GM23338 (cell line): ENCODE measurements at regions not wholly inside any gene's neighbourhood (a gene's known extent, or its start where the extent isn't known, plus 50 kb on each side); places are given as distances from the start of the nearest gene placed in this dataset.
A peak's percentile ranks its signal among the peaks of the same experiment; 100 is the strongest.

Source experiments
- ATAC-seq: fragments of 200-7000 bp; cut with Tn5 transposase; 3 replicates; pipeline ENCODE4 v1.9.1; 2020
- DNase-seq: peaks from one replicate; pipeline ENCODE4 v3.0.0-alpha.2; 2015; ENCODE audit warnings: low spot score
- H2AFZ ChIP-seq: fragments of 200-600 bp; sonication (generic); 2 replicates; pipeline ENCODE4 v1.8.0; 2016; ENCODE audit warnings: antibody characterized with exemption, mild to moderate bottlenecking, moderate library complexity
- H3F3A ChIP-seq: fragments of 200-600 bp; sonication (generic); replicated peaks from 2 replicates; pipeline ENCODE4 v1.8.0; 2017; ENCODE audit warnings: antibody characterized with exemption, mixed run types, low read depth
- H3K27ac ChIP-seq: fragments of 200-600 bp; sonication (generic); 2 replicates; pipeline ENCODE4 v1.6.1; 2016; ENCODE audit warnings: low read depth
- H3K27me3 ChIP-seq: fragments of 200-600 bp; sonication (generic); 2 replicates; pipeline ENCODE4 v1.8.0; 2016; ENCODE audit warnings: mild to moderate bottlenecking, mixed run types, moderate library complexity; ENCODE audit not compliant: insufficient read depth
- H3K36me3 ChIP-seq: fragments of 200-600 bp; sonication (generic); 2 replicates; pipeline ENCODE4 v1.8.0; 2016; ENCODE audit warnings: mild to moderate bottlenecking; ENCODE audit not compliant: insufficient read depth
- H3K4me1 ChIP-seq: fragments of 200-600 bp; sonication (generic); 2 replicates; pipeline ENCODE4 v1.8.0; 2016; ENCODE audit warnings: mild to moderate bottlenecking, moderate library complexity; ENCODE audit not compliant: insufficient read depth
- H3K4me2 ChIP-seq: fragments of 200-600 bp; sonication (generic); 2 replicates; pipeline ENCODE4 v1.7.1; 2017; ENCODE audit warnings: mixed run types
- H3K4me3 ChIP-seq: fragments of 200-600 bp; sonication (generic); 2 replicates; pipeline ENCODE4 v1.6.1; 2016; ENCODE audit warnings: mixed run types
- H3K79me2 ChIP-seq: fragments of 200-600 bp; sonication (generic); replicated peaks from 2 replicates; pipeline ENCODE4 v1.8.0; 2017; ENCODE audit warnings: mild to moderate bottlenecking; ENCODE audit not compliant: insufficient read depth
- H3K9me2 ChIP-seq: fragments of 200-600 bp; sonication (generic); 2 replicates; pipeline ENCODE4 v1.8.0; 2017; ENCODE audit not compliant: insufficient read depth
- H4K20me1 ChIP-seq: fragments of 200-600 bp; sonication (generic); replicated peaks from 2 replicates; pipeline ENCODE4 v1.8.0; 2017; ENCODE audit warnings: mild to moderate bottlenecking; ENCODE audit not compliant: insufficient read depth
- H3K27ac Mint-ChIP-seq: 2 replicates; pipeline ENCODE4 v1.8.0; 2020; ENCODE audit warnings: inconsistent platforms, mild to moderate bottlenecking, moderate library complexity, mixed read lengths
- H3K27me3 Mint-ChIP-seq: 3 replicates; pipeline ENCODE4 v1.8.0; 2022; ENCODE audit warnings: low read depth, mild to moderate bottlenecking, moderate library complexity, mixed read lengths, inconsistent platforms; ENCODE audit not compliant: insufficient read depth, poor library complexity
- H3K36me3 Mint-ChIP-seq: 3 replicates; pipeline ENCODE4 v1.8.0; 2021; ENCODE audit warnings: low read depth, mild to moderate bottlenecking, inconsistent platforms, moderate library complexity, mixed read lengths
- H3K4me1 Mint-ChIP-seq: 3 replicates; pipeline ENCODE4 v1.8.0; 2020; ENCODE audit warnings: mild to moderate bottlenecking, inconsistent platforms, mixed read lengths
- H3K4me3 Mint-ChIP-seq: 3 replicates; pipeline ENCODE4 v1.8.0; 2021; ENCODE audit warnings: moderate library complexity, mild to moderate bottlenecking, inconsistent platforms, mixed read lengths
- H3K9me3 Mint-ChIP-seq: 3 replicates; pipeline ENCODE4 v1.8.0; 2020; ENCODE audit warnings: moderate library complexity, mild to moderate bottlenecking, inconsistent platforms, mixed read lengths
- CREB1 ChIP-seq: fragments of 250-450 bp; sonication (Bioruptor Pico); IDR thresholded peaks from 2 replicates; pipeline ENCODE4 v1.5.0; 2020; ENCODE audit warnings: low read depth, mild to moderate bottlenecking, moderate library complexity
- CTCF ChIP-seq, 2 experiments: fragments of 200-600 bp in 1 of 2; sonication (generic) in 1 of 2; conservative IDR thresholded peaks; 2 replicates each; pipeline versions ENCODE4 v1.5.1 to v1.6.1; 2016 to 2017; ENCODE audit warnings: antibody characterized with exemption in 2 of 2, low read depth in 2 of 2, mild to moderate bottlenecking in 2 of 2, moderate library complexity in 1 of 2
- ETS1 ChIP-seq: IDR thresholded peaks from 2 replicates; pipeline ENCODE4 v1.6.1; 2016; ENCODE audit warnings: antibody characterized with exemption
- EZH2 ChIP-seq: fragments of 200-600 bp; sonication (generic); IDR thresholded peaks from one replicate; pipeline ENCODE4 v1.8.0; 2017; ENCODE audit warnings: antibody characterized with exemption, mild to moderate bottlenecking, low read depth; ENCODE audit not compliant: unreplicated experiment
- EZH2phosphoT487 ChIP-seq: fragments of 200-600 bp; sonication (generic); IDR thresholded peaks from one replicate; pipeline ENCODE4 v1.8.1; 2018; ENCODE audit warnings: antibody characterized with exemption; ENCODE audit not compliant: unreplicated experiment
- JUNB ChIP-seq: IDR thresholded peaks from one replicate; pipeline ENCODE4 v1.6.1; 2016; ENCODE audit warnings: antibody characterized with exemption; ENCODE audit not compliant: unreplicated experiment
- NANOG ChIP-seq: IDR thresholded peaks from 2 replicates; pipeline ENCODE4 v1.6.1; 2016; ENCODE audit warnings: antibody characterized with exemption, borderline replicate concordance
- POLR2AphosphoS5 ChIP-seq: IDR thresholded peaks from 2 replicates; pipeline ENCODE4 v1.6.1; 2016; ENCODE audit warnings: antibody characterized with exemption, low read depth
- REST ChIP-seq: IDR thresholded peaks from one replicate; pipeline ENCODE4 v1.6.1; 2018; ENCODE audit warnings: antibody characterized with exemption; ENCODE audit not compliant: unreplicated experiment
- STAT1 ChIP-seq: IDR thresholded peaks from one replicate; pipeline ENCODE4 v1.6.1; 2016; ENCODE audit warnings: antibody characterized with exemption; ENCODE audit not compliant: unreplicated experiment
- ZNF114 ChIP-seq: fragments of 250-450 bp; sonication (Bioruptor Pico); IDR thresholded peaks from 2 replicates; pipeline ENCODE4 v1.5.0; 2020; ENCODE audit warnings: mild to moderate bottlenecking, moderate library complexity
- ZNF331 ChIP-seq: fragments of 250-450 bp; sonication (Bioruptor Pico); IDR thresholded peaks from 2 replicates; pipeline ENCODE4 v1.5.0; 2020; ENCODE audit warnings: low read depth, mild to moderate bottlenecking, moderate library complexity
- ZNF462 ChIP-seq: fragments of 250-450 bp; sonication (Bioruptor Pico); IDR thresholded peaks from 2 replicates; pipeline ENCODE4 v1.5.0; 2020; ENCODE audit warnings: mild to moderate bottlenecking, moderate library complexity

GRCh38 chr6:164532198-164533044, 777.0 kb downstream of the C6orf118 start:
- no peaks in the 10 kb centered on the region for H3K36me3 ChIP-seq
- Mint-ChIP-seq H3K27ac (no peak overlapping the region), H3K4me3 (no peak overlapping the region), H3K9me3 (peaks cover 3% of the 10 kb centered on the region; the same call in 1 of the 3 replicates), H3K4me1 (peaks cover 11% of the 10 kb centered on the region), H3K36me3 (no peaks in the 10 kb centered on the region; the same call in 2 of the 3 replicates), H3K27me3 (no peaks in the 10 kb centered on the region)
- no peaks in the 10 kb centered on the region for H3K9me2 ChIP-seq
- peaks cover 7% of the 10 kb centered on the region; the same call in 1 of the 2 replicates for H3K4me1 ChIP-seq
- no peak overlapping the region for H3K27ac ChIP-seq
- no peak for TF ChIP-seq ZNF331
- no peak for TF ChIP-seq REST
- TF ChIP-seq ETS1, result no peak
- no peak for TF ChIP-seq ZNF114 (CRISPR knock-in tag)
- TF ChIP-seq EZH2, result no peak
- TF ChIP-seq EZH2phosphoT487, result no peak
- no peak for TF ChIP-seq POLR2AphosphoS5
- no peak for TF ChIP-seq JUNB
- no peak for TF ChIP-seq STAT1
- TF ChIP-seq NANOG, result no peak
- no peak for TF ChIP-seq CREB1 (CRISPR knock-in tag)
- no peak for TF ChIP-seq CTCF (conservative IDR thresholded peaks at IDR 0.05; ENCODE audit: low read depth in 2 of 2)
- TF ChIP-seq ZNF462, result no peak
- DNase-seq, result no peak
- H3F3A ChIP-seq, result no peaks in the 10 kb centered on the region
- no peak overlapping the region for H3K4me2 ChIP-seq
- H3K27me3 ChIP-seq, result no peaks in the 10 kb centered on the region
- no peak for ATAC-seq
- no peak overlapping the region for H3K4me3 ChIP-seq
- no peaks in the 10 kb centered on the region for H4K20me1 ChIP-seq
- peak overlapping the region; percentile 80 for H2AFZ ChIP-seq
- no peaks in the 10 kb centered on the region for H3K79me2 ChIP-seq
